ENCODE measurements at regions not wholly inside any gene's neighbourhood (a gene's known extent, or its start where the extent isn't known, plus 50 kb on each side); places are given as distances from the start of the nearest gene placed in this dataset.
"Not testable (repeated sequence)": the region's sequence is repeated elsewhere in the genome, so short reads cannot be mapped to it uniquely, and the experiment has no call there.

DNA sequence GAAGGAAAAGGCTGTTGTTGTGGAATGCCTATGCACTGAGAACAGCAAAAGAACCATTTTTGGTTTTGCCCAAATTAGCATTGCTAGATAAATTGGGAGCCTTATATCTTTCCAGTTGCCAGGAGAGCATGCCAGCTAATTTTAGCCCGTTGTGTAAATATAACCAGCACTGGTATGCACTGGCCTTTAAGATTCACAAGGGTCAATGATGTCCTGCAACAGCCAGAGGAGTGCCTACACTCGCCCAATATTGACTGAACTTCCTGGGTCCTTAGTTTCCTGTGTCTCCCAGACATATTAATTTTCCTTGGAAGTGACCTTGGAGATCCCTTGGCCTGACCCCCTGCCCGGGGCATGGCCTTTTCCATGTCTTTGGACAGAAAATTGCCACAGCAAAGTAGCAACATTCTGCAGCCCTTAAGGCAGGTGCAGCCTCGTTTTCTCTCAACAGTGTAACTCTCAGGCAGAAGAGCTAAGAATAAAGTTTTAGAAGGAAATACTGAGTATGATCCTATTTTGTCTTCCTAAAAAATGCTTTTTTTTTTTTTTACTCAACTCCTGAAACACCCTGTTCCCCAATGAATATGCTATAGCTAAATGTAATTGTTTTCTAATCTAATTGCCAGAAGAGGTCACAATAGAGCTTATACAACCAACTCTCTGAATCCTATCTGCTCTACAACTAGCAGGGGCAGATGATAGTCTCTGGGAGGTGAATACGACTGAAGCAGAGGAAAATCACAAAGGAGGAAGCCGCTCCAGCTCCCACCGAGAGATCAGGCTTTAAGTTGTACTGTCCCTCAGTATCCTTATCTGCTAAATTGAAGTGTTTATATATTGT, 131.9 kb upstream of the PCGF5 start:
- no peak for DNase-seq (ENCODE audit: low spot score)

DNA sequence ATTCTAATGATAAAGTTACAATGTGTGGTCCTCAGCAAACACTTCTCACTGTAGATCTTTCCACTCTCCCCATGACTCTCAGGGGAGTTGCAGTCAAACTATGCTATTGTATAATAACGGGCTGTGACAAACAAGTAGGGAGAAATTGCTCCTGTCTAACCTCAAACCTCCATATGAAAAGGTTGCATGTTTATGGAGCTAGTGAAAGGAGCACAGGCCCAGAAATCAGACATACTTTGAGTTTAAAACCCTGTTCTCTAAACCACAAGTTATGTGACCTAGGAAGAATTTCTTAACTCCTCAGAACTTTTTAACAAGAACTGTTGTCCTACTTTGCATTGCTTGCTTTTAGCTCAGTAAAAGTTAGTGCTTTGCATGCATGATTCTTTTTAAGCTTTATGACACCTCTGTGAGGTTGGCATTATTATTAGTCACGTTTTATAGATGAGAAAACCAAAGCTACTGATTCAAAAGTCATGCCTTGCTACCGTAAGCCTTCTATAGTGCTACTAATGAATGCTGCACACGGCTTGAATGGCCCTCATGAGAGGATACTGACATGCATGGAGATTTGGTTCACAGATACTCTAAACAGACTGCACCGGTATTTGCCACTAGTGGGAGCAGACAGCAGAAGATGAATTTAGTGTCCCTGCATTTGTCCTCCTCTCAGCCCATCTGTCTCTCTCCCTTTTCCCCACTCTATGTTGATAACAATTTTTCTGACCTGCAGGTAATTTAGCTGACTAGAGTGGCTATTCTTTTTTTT, 129.5 kb upstream of the PCGF5 start:
- no peak for DNase-seq (ENCODE audit: low spot score)

DNA sequence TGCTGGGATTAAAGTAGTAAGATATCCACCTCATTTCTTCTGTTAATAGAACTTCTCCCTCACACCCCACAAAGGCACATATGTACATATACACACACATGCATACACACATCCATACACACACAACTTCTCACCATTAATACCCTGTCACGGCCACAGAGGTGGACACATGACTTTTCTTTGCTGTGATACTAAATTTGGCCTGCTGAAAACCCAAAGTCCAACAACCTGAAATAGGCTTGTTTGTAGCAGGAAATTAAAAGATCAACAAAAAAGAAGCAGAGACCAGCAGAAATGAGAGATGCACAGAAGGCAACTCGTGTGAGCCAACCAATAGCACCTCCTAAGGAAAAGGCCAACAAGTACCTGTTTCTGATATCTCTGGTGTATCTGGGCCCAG, 128.7 kb upstream of the PCGF5 start:
- no peak for DNase-seq (ENCODE audit: low spot score)

DNA sequence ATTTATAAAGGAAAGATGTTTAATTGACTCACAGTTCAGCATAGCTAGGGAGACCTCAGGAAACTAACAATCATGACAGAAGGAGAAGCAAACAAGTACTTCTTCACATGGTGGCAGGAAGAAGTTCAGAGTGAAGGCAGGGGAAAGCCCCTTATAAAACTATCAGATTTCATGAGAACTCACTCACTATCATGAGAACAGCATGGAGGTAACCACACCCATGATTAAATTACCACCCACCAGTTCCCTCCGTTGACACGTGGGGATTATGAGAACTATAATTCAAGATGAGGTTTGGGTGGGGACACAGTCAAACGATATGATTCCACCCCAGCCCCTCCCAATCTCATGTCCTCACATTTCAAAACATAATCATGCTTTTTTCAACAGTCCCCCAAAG, 124.2 kb upstream of the PCGF5 start:
- DNase-seq (ENCODE audit: low spot score): no peak

DNA sequence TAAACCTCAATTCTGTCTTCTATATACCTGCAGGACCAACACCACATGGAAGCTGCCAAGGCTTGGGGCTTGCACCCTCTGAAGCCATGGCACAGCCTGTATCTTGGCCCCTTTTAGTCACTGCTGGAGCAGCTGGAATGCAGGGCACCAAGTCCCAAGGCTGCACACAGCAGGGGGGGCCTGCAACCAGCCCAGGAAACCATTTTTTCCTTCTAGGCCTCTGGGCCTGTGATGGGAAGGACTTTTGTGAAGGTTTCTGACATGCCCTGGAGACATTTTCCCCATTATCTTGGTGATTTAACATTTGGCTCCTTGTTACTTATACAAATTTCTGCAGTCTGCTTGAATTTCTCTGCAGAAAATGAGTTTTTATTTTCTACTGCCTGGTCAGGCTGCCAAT, 123.2 kb upstream of the PCGF5 start:
- DNase-seq (ENCODE audit: low spot score): no peak

DNA sequence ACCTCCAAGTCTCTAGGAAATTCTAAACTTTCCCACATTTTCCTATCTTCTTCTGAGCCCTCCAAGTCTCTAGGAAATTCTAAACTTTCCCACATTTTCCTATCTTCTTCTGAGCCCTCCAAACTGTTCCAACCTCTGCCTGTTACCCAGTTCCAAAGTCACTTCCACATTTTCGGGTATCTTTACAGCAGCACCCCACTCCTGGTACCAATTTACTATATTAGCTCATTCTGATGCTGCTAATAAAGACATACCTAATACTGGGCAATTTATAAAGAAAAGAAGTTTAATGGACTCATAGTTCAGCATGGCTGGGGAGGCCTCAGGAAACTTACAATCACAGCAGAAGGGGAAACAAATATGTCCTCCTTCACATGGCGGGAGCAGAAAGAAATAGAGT, 122.4 kb upstream of the PCGF5 start:
- DNase-seq (ENCODE audit: low spot score): not testable (repeated sequence)

DNA sequence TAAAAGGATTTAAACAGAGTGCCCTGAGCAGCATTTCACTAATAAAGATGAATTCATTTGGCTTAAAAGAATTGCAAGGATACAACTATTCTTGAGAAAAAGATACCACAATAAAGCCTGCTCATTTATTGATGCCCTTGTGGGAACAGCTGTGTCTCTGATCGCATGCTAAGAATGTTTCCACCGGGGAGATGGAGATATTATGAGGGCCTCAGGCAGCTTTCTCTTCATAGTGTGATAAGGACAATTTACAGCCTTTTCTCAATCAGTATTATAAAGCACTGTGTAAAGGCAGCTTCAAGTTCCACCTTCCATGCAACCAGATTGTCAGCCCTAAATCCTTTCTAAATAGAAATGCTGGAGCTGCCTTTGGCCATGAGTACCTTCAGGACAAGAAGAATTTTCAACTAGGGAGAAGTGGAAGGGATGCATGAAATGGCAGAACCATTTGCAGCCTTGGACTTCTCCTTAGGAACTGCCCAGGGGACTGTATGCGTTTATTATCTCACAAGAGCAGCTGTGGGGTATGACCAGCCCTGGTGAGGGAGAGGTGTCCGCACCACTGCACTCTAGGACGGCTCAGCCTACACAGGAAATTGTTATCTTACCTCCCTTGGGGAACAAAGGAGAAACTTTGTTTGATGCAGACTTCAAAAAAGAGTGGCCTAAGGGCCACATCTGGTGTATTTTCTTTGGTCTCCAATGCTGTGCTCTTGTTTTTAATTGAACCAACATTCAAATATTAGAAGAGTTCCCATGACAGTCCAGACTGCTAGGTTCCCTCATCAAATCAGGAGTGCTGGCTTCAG, 116.9 kb upstream of the PCGF5 start:
- DNase-seq (ENCODE audit: low spot score): no peak

DNA sequence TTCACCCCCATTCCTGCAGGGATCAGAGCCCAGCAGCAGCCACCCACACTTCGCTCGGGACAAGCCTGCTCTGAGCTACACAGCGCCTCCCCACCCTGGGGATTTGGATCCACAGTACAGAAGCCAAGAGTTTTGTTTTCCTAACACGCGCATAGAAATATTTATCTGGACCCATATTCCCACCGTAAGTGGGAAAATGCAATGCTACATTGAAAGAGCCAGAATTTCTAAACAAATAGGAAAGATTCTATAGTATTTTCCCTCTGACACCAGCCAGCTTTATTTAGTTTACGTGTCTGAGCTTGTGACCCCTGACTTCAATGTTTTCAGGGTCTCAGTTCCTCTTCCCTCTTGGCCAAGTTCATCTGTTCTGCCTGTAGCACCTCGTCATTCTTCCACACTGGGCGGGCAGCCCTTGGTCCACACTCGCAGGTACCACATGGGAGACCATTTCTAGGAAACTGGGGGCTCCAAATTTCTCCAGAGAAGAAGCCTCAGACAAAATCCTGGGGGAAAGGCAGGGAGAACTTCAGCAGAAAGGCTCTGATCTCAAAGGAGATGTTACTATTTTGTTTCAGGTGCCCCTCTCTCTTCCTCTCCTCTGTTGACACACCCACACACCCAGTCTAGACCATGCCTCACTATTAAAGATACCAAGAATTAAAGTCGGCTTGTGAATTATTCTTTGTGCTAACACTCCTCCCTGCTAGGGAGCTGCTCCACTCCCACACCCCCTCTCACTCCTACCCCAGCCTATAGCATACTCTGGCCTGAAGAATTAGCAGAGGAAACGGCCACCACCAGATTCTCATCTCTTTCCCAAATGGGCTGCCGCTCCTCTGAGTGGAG, 116.0 kb upstream of the PCGF5 start:
- no peak for DNase-seq (ENCODE audit: low spot score)

DNA sequence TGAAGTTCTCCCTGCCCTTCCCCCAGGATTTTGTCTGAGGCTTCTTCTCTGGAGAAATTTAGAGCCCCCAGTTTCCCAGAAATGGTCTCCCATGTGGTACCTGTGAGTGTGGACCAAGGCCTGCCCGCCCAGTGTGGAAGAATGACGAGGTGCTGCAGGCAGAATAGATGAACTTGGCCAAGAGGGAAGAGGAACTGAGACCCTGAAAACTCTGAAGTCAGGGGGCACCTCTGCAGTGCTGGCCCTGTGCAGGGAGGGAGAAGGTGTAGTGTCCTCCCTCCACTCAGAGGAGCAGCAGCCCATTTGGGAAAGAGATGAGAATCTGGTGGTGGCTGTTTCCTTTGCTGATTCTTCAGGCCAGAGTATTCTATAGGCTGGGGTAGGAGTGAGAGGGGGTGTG, 115.2 kb upstream of the PCGF5 start:
- no peak for DNase-seq (ENCODE audit: low spot score)

DNA sequence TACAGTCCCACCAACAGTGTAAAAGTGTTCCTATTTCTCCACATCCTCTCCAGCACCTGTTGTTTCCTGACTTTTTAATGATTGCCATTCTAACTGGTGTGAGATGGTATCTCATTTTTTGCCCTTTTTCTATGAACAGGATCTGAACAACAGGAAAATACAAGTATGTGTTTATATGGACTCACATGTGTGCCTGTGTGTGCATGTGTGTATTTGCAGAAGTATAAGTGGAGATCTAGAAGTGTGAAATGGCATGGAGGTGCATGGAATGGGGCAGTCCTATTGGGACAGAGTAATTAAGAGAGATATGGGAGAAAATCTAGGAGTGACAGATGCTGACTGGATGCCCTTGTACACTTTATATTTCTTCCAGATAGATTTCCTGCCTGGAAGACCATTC, 111.6 kb upstream of the PCGF5 start:
- DNase-seq (ENCODE audit: low spot score): no peak

DNA sequence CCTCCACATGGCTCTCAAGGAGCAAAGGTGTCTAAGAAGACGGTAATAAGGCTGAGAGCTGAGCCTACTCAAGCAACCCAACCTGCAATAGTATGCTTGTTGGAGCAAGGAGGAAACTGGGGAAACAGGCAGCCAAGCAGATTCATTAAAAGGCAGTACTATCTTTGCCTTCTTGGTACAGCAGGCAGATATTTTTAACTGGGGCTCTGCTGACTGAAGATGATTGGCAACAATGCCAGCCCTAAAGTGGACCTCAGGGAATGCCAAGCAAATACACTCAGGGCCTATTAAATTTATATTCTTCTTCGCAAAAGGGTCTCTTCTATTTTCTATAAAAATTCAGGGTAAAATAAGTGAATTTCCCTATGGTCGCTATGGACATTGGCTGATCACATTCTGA, 109.4 kb upstream of the PCGF5 start:
- no peak for DNase-seq (ENCODE audit: low spot score)

DNA sequence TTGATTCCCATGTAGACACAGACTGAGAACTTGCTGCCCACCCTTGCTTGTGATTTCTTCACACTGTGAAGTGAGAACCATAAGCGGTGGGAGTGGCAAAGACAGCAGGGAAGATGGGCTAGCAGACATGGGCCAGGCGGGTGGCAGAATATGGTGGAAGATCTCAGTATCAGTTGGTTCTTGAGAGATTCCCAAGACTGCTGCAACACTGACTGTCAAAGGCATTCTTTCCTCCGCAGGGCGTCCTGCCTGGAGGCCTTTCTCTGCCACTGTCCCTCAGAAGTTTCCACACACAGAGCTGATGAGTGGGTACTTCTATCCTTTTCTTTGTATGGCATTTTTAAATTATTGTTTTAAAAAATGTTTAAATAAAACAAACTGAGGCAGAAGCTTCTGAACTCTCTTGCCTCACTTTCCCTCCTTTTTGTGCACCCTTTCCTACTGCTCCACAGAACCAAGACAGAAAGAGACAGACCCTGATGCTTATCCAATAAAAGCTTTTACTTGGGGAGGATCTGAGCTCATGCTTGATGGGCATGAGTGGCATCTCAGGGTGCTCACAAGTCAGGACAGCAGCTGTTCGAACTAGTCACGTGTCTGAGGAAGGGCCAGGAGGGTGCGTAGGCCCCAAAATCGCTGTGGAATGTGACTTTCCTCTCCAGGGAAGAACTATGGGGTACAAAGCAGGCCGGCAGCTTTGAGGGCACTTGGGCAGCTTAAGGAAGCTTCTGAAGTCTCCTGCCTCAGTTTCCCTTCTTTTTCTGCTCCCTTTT, 104.7 kb upstream of the PCGF5 start:
- DNase-seq (ENCODE audit: low spot score): no peak

DNA sequence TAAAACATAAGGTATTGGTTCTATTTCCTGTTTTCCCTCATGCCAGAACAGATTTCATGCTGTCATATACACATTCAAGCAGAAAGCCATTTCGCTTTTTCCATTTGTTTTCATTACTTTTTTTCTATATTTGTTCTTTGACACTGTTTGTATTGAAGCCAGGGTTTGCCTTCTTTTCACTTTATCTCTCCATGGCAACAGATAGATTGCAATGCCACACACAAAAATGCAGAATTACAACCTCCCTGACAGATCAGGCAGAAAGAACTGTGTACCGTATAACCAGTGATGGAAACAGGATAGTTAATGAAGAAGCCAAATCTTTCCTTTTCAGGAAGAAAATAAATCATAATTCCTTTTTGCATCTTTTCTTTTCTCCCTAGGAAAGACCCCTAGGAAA, 103.0 kb upstream of the PCGF5 start:
- no peak for DNase-seq (ENCODE audit: low spot score)

DNA sequence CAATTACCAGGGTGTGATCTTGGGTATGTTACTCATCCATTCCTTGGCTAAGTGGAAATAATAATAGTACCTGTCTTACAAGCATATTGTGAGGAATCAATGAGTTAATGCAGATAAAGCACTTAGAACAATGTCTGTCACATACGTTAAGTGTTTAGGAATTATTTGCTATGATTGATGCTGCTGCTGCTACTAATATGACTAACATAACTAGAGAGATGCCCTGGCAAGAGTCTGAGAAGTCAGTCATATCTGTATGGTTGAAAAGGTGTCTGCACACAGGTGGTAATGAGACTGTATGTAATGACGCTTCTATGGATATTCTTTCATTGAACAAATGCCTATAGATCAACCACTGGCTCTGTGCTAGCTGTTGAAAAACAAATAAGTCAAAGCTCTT, 100.1 kb upstream of the PCGF5 start:
- no peak for DNase-seq (ENCODE audit: low spot score)

DNA sequence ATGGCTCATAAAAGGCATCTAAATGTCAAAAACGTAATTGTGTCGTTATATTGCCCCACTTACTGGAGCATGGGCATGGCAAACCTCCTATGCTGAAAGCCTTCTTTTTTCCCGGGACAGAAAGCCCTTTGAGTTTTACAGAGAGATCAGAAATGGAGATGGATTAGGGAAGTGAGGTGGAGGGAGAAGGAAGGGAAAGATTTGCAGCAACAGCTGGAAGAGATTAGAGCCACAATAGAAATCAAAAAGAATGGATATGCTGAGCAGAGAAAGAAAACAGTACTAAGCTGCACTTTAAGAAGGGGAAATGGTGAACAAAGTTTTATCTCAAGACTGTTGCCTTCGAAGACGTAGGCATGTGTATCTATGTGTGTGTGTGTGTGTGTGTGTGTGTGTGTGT, 97.2 kb upstream of the PCGF5 start:
- DNase-seq (ENCODE audit: low spot score): no peak

DNA sequence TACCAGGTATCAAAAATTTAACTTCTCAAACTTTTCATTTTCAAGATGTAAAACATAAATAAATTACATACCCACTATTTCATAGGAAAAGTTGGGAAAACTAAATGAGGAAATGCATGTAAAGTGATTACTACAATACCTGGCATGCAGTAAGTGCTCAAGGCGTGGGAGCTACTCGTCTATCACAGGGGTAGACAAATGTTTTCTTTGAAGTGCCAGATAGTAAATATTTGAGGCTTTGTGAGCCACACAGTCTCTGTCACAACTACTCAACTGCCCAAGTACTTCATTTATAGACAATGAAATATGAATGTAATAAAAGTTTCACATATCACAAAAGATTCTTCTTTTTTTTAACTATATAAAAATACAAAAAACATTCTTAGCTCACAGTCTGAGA, 96.4 kb upstream of the PCGF5 start:
- DNase-seq (ENCODE audit: low spot score): no peak

DNA sequence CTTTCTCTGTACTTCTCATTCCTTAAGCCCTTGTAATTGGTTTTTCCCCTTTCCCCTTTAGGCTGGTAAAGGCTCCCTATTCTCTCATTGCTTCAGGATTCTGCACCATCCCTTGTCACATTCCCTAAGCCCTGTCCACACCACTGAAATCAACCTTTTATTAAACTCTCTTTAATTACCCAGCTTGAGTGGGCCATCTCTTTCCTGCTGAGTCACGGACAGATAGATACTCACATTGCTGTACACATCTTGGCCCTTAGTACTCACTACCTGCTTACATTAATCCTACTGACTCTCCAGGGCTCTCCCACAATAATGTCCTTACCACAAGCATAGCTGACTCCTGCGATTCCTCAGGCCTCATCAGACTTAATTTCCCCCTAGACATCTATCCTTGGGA, 94.0 kb upstream of the PCGF5 start:
- DNase-seq (ENCODE audit: low spot score): no peak

DNA sequence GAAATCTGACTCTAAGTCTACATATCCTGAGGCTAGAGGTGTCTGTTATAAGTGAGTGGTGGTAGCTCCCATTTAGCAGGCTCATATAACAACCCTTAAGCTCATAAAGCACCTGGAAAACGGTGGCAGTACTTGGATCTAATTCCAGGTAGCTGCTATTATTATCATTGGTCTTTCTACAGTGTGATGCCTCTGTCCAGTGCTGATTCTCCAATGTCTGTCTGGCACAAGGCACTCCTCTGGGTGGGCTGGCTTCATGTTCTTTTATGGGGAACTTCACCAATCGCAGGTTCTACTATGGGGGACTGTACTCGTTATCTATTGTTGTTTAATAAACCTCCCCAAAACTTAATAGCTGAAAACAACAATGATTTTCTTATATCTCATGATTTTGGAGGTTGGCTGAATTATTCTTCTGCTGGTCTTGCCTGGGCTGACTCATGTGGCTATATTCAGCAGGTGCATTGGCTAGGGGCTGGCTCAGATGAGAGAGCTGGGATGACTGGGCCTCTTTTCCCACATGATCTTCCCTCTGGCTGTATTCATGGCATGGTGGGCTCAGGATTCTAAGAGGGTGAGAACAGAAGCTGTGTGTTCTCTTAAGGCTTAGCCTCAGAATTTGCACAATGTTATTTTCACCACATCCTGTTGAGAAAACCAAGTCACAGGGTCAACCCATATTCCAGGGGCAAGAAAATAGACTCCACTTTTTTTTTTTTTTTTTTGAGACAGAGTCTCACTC, 93.0 kb upstream of the PCGF5 start:
- DNase-seq (ENCODE audit: low spot score): no peak

DNA sequence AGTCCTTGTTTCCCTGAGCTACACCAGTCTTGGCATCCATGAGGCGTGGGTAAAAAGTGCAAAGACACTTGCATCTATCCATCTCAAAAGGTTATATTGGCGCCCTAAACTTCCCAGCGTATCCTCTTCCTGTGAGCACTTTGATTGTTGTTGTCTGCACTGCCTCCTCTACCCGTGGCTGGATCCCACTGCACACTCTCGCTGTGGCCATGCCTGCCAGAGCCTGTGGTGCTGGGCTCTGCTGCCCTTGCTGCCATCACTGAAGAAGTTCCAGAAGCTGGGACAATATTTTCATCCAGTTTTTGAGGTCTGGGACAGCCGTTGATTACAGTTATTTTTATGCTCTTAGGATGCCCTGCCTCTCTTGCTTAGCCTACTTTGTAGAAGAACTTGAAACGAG, 85.3 kb upstream of the PCGF5 start:
- DNase-seq (ENCODE audit: low spot score): no peak

DNA sequence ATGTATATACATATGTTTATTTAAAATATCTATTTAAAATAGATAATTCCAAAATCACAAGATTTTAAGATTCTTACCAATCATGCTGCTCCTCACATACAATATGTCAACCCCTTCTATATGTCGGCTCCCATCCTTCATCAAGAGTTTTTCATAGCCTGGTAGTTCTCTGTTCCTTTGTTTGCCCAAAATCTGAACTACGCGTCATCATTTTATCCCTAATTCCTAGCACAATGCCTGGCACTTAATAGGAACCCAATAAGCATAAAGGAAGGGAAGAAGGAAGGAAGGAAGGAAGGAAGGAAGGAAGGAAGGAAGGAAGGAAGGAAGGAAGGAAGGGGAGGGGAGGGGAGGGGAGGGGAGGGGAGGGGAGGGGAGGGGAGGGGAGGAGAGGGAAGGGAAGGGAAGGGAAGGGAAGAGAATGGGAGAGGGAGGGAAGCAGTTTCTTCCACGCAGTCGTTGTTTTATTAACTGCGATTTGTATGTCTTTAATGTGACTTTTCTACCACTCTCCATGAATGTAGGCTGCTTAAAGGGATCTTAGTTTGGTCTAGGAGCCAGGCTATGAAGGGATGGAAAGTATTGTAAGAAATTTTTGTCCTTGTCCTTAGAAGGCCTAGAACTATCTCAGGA, 83.3 kb upstream of the PCGF5 start:
- no peak for DNase-seq (ENCODE audit: low spot score)

Measured in A172 (cell line).